ENCODE measurements at regions not wholly inside any gene's neighbourhood (a gene's known extent, or its start where the extent isn't known, plus 50 kb on each side); places are given as distances from the start of the nearest gene placed in this dataset.

DNA sequence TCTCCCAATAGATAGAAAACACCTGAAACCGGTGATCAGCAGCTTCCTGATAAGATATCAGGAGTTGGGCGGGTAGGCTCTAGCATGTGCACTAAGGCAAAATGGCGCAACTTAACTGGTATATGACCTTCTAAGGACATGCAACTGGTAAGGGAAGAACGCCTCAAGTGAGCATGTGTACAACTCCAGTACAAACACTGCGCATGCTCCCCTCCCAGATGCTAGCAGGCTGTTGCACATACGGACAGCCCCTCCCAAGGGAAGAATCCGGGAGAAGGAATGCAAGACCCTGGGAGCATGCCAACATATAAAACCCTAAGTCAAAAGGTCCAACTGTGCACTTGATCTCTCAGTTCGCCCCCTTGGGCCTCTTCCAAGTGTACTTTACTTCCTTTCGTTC lies 110.8 kb downstream of the TSEN15 start:
- no peaks in the 10 kb centered on the region for H3K9me3 ChIP-seq (ENCODE audit: control insufficient read depth, insufficient read depth, low read length)
- H3K4me1 ChIP-seq (ENCODE audit: control insufficient read depth, insufficient read depth, low read length): no peaks in the 10 kb centered on the region
- no peak overlapping the region for H3K27ac Mint-ChIP-seq
- 94% methylated on average over 9 of the region's 9 CpGs for WGBS (ENCODE audit: insufficient coverage)
- DNase-seq (no peak), ATAC-seq (no peak)
- no peaks in the 10 kb centered on the region for H3K36me3 ChIP-seq (ENCODE audit: control insufficient read depth, insufficient read depth, low read length)
- no peaks in the 10 kb centered on the region for H3K27me3 ChIP-seq (ENCODE audit: control insufficient read depth, insufficient read depth, low read length)
- intact Hi-C loops (cut with micrococcal nuclease): no loop called here
- peaks cover 0 to 11% of the 10 kb centered on the region in 2 donors for H3K4me1 Mint-ChIP-seq
- H3K4me3 ChIP-seq (ENCODE audit: low read length): no peak overlapping the region
- no peaks in the 10 kb centered on the region for H3K9me3 Mint-ChIP-seq
- TF ChIP-seq, protein P1, sequence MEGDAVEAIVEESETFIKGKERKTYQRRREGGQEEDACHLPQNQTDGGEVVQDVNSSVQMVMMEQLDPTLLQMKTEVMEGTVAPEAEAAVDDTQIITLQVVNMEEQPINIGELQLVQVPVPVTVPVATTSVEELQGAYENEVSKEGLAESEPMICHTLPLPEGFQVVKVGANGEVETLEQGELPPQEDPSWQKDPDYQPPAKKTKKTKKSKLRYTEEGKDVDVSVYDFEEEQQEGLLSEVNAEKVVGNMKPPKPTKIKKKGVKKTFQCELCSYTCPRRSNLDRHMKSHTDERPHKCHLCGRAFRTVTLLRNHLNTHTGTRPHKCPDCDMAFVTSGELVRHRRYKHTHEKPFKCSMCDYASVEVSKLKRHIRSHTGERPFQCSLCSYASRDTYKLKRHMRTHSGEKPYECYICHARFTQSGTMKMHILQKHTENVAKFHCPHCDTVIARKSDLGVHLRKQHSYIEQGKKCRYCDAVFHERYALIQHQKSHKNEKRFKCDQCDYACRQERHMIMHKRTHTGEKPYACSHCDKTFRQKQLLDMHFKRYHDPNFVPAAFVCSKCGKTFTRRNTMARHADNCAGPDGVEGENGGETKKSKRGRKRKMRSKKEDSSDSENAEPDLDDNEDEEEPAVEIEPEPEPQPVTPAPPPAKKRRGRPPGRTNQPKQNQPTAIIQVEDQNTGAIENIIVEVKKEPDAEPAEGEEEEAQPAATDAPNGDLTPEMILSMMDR (IDR thresholded peaks at IDR 0.05): no peak
- no peaks in the 10 kb centered on the region for H3K27me3 Mint-ChIP-seq (ENCODE audit: low read depth in 2 of 2)
- no peak overlapping the region for H3K4me3 Mint-ChIP-seq
- no peak overlapping the region for H3K27ac ChIP-seq (ENCODE audit: low read length)
- no peaks in the 10 kb centered on the region for H3K36me3 Mint-ChIP-seq

DNA sequence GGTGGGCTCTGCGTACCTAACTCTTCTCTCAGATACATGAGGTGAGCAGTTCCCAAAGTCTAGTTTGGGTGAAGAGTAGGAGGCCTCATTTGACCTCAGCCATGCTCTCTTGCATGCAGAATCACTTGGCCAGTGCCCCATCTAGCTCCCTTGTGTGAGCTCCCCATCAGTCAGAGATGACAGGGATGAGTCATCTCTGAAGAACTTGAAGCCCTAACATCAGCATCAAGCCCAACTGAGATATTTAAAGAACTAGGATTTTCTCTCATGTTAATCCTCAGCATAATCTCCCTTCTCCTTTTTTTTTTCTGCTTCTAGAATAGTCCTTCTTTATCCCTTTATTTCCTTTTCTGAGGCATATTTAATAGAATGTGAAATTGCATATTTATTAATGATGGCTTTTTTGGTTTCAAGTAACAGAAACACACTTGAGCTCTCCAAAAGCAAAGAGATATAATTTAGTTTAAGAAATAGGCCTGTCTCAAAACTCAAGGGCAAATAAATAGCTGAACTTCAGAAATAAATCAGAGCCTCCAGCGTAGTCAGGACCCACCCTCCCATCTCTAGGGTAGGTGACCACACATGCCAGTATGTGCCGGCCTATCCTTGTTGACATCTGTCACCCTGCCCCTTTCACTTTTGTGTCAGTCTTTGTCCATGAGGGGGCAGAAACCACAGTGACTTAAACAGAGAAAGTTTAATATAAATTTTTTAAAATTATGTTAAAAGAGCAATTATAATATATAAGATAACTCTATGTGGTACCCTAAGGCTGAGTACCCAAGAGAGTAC lies 112.3 kb downstream of the TSEN15 start:
- no peaks in the 10 kb centered on the region for H3K36me3 ChIP-seq (ENCODE audit: control insufficient read depth, insufficient read depth, low read length)
- no peaks in the 10 kb centered on the region for H3K9me3 Mint-ChIP-seq
- TF ChIP-seq, protein P1 (IDR thresholded peaks at IDR 0.05): no peak
- no peaks in the 10 kb centered on the region for H3K27me3 ChIP-seq (ENCODE audit: control insufficient read depth, insufficient read depth, low read length)
- no peaks in the 10 kb centered on the region for H3K36me3 Mint-ChIP-seq
- H3K27ac Mint-ChIP-seq: no peak overlapping the region
- WGBS (ENCODE audit: insufficient coverage): 51% methylated on average over 3 of the region's 3 CpGs
- no peak for DNase-seq
- ATAC-seq: no peak
- H3K27me3 Mint-ChIP-seq (ENCODE audit: low read depth in 2 of 2): peaks cover 0 to under 1% of the 10 kb centered on the region in 2 donors
- no peaks in the 10 kb centered on the region for H3K4me1 ChIP-seq (ENCODE audit: control insufficient read depth, insufficient read depth, low read length)
- H3K4me1 Mint-ChIP-seq: peaks cover 0 to 11% of the 10 kb centered on the region in 2 donors
- no peaks in the 10 kb centered on the region for H3K9me3 ChIP-seq (ENCODE audit: control insufficient read depth, insufficient read depth, low read length)
- intact Hi-C loops (cut with micrococcal nuclease): no loop called here
- no peak overlapping the region for H3K27ac ChIP-seq (ENCODE audit: low read length)
- no peak overlapping the region for H3K4me3 ChIP-seq (ENCODE audit: low read length)
- H3K4me3 Mint-ChIP-seq: no peak overlapping the region

DNA sequence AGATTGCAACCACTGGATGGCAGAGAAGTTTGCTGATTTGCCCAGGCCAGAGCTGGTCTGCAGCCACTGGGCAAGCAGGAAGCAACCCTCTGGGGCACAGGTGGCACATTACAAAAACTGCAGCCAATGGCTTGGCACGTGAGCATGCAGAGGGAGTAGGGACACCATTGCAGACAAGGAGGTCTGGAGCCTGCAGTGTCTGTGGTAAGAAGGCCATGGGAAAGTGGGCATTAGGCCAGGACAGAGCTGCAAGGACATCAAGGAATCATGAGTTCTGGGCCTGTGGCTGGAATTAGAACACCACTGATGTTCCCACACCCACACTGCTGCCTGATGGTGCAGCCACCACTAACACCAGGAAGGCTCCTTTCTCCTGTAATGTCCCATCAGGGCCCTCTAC lies 113.0 kb downstream of the TSEN15 start:
- H3K4me1 ChIP-seq (ENCODE audit: control insufficient read depth, insufficient read depth, low read length): no peaks in the 10 kb centered on the region
- H3K4me3 Mint-ChIP-seq: no peak overlapping the region
- intact Hi-C loops (cut with micrococcal nuclease): no loop called here
- no peaks in the 10 kb centered on the region for H3K9me3 Mint-ChIP-seq
- 96% methylated on average over 1 of the region's 1 CpG for WGBS (ENCODE audit: insufficient coverage)
- H3K27ac ChIP-seq (ENCODE audit: low read length): no peak overlapping the region
- ATAC-seq (no peak), DNase-seq (no peak)
- H3K4me3 ChIP-seq (ENCODE audit: low read length): no peak overlapping the region
- TF ChIP-seq, protein P1 (IDR thresholded peaks at IDR 0.05): no peak
- no peaks in the 10 kb centered on the region for H3K36me3 ChIP-seq (ENCODE audit: control insufficient read depth, insufficient read depth, low read length)
- peaks cover 0 to 7% of the 10 kb centered on the region in 2 donors for H3K27me3 Mint-ChIP-seq (ENCODE audit: low read depth in 2 of 2)
- no peak overlapping the region for H3K27ac Mint-ChIP-seq
- peaks cover 0 to 11% of the 10 kb centered on the region in 2 donors for H3K4me1 Mint-ChIP-seq
- no peaks in the 10 kb centered on the region for H3K36me3 Mint-ChIP-seq
- no peaks in the 10 kb centered on the region for H3K27me3 ChIP-seq (ENCODE audit: control insufficient read depth, insufficient read depth, low read length)
- no peaks in the 10 kb centered on the region for H3K9me3 ChIP-seq (ENCODE audit: control insufficient read depth, insufficient read depth, low read length)

GRCh38 chr1:184166485-184166884 lies 115.0 kb downstream of the TSEN15 start:
- no peaks in the 10 kb centered on the region for H3K9me3 Mint-ChIP-seq
- WGBS (ENCODE audit: insufficient coverage): 86% methylated on average over 3 of the region's 3 CpGs
- H3K4me3 Mint-ChIP-seq: no peak overlapping the region
- no peaks in the 10 kb centered on the region for H3K36me3 Mint-ChIP-seq
- TF ChIP-seq, protein P1 (IDR thresholded peaks at IDR 0.05): no peak
- ATAC-seq: no peak
- intact Hi-C loops (cut with micrococcal nuclease): no loop called here
- Histone ChIP-seq H3K4me3 (ENCODE audit: low read length) (no peak overlapping the region), H3K36me3 (ENCODE audit: control insufficient read depth, insufficient read depth, low read length) (no peaks in the 10 kb centered on the region), H3K27ac (ENCODE audit: low read length) (no peak overlapping the region), H3K9me3 (ENCODE audit: control insufficient read depth, insufficient read depth, low read length) (no peaks in the 10 kb centered on the region), H3K27me3 (ENCODE audit: control insufficient read depth, insufficient read depth, low read length) (no peaks in the 10 kb centered on the region), H3K4me1 (ENCODE audit: control insufficient read depth, insufficient read depth, low read length) (no peaks in the 10 kb centered on the region)
- no peak for DNase-seq
- H3K27ac Mint-ChIP-seq: no peak overlapping the region
- H3K27me3 Mint-ChIP-seq (ENCODE audit: low read depth in 2 of 2): peaks cover 0 to 8% of the 10 kb centered on the region in 2 donors
- peaks cover 0 to 11% of the 10 kb centered on the region in 2 donors for H3K4me1 Mint-ChIP-seq

Measured in natural killer cell (primary cell).